Gastrocnemius medialis (tissue), 4 donors: ENCODE measurements at regions not wholly inside any gene's neighbourhood (a gene's known extent, or its start where the extent isn't known, plus 50 kb on each side); places are given as distances from the start of the nearest gene placed in this dataset.
A peak's percentile ranks its signal among the peaks of the same experiment; 100 is the strongest.

Source experiments
- ATAC-seq, 2 donors: fragments of 150-250 bp; one replicate each; pipeline ENCODE4 v1.9.1; 2016
- DNase-seq, 2 donors: peaks; one replicate each; pipeline ENCODE4 v3.0.0-alpha.2; 2019
- H3K27ac ChIP-seq, 4 donors: fragments of 200-600 bp; sonication (generic); 1 replicate in 1 of 4; 2 replicates in 3 of 4; pipeline ENCODE4 v1.5.1; 2016 to 2018; ENCODE audit warnings: mild to moderate bottlenecking in 2 of 4, moderate library complexity in 1 of 4
- H3K27me3 ChIP-seq, 3 donors: fragments of 200-600 bp; sonication (generic) in 2 of 3; 1 replicate in 1 of 3; 2 replicates in 2 of 3; pipeline versions ENCODE4 v1.5.1 to v1.6.0; 2016 to 2019; ENCODE audit warnings: mild to moderate bottlenecking in 1 of 3, moderate library complexity in 1 of 3
- H3K36me3 ChIP-seq, 2 donors: fragments of 200-600 bp; sonication (generic) in 1 of 2; one replicate each; pipeline ENCODE4 v1.5.1; 2017 to 2018
- H3K4me1 ChIP-seq, 2 donors: fragments of 200-600 bp; sonication (generic) in 1 of 2; one replicate each; pipeline ENCODE4 v1.5.1; 2016 to 2017; ENCODE audit warnings: mild to moderate bottlenecking in 2 of 2
- H3K4me3 ChIP-seq, 4 donors: fragments of 200-600 bp; sonication (generic) in 3 of 4; 1 replicate in 1 of 4; 2 replicates in 3 of 4; pipeline ENCODE4 v1.5.1; 2016 to 2019; ENCODE audit warnings: mild to moderate bottlenecking in 2 of 4
- H3K9me3 ChIP-seq, 3 donors: fragments of 200-600 bp; sonication (generic) in 2 of 3; 1 replicate in 1 of 3; 2 replicates in 2 of 3; pipeline ENCODE4 v1.5.1; 2016 to 2019
- CTCF ChIP-seq, 5 experiments: fragments of 450-650 bp in 3 of 5; fragments of 200-600 bp in 2 of 5; sonication (generic) in 2 of 5; IDR thresholded peaks in 4 of 5; conservative IDR thresholded peaks in 1 of 5; 1 replicate in 4 of 5; 2 replicates in 1 of 5; pipeline ENCODE4 v1.5.1; 2016 to 2019; ENCODE audit warnings: antibody characterized with exemption in 5 of 5, mild to moderate bottlenecking in 3 of 5, moderate library complexity in 3 of 5
- POLR2A ChIP-seq, 2 donors: fragments of 450-650 bp; IDR thresholded peaks; one replicate each; pipeline ENCODE4 v1.6.1; 2017; ENCODE audit warnings: antibody characterized with exemption in 2 of 2, mild to moderate bottlenecking in 2 of 2, moderate library complexity in 2 of 2
- in situ Hi-C, 4 donors: fragments of 200-750 bp; cut with MboI; loops; one replicate each; pipeline versions ENCODE4 v1.15.0 to v1.8.0; 2017; ENCODE audit warnings: low sequenced_read_pairs in 4 of 4
- intact Hi-C: fragments of 100-400 bp; cut with DNase I; formaldehyde crosslinking; loops from one replicate; pipeline ENCODE4 v1.15.1; 2023; ENCODE audit warnings: low total_unique reads

- Histone ChIP-seq H3K36me3 (no peaks in the 10 kb centered on the region), H3K4me1 (no peaks in the 10 kb centered on the region), H3K27me3 (no peaks in the 10 kb centered on the region), H3K4me3 (no peak overlapping the region), H3K27ac (no peak overlapping the region), H3K9me3 (no peaks in the 10 kb centered on the region)
- intact Hi-C loops (no loop called here), in situ Hi-C loops (no loop called here)
- no peak for ATAC-seq
- TF ChIP-seq POLR2A (IDR thresholded peaks at IDR 0.05), result no peak
- no peak for TF ChIP-seq CTCF (IDR thresholded peaks at IDR 0.05 in 4 of 5, conservative IDR thresholded peaks at IDR 0.05 in 1 of 5)
- DNase-seq, result no peak
These were observed 106.5 kb upstream of the DCN start for GRCh38 chr12:91289072-91289471.

DNA sequence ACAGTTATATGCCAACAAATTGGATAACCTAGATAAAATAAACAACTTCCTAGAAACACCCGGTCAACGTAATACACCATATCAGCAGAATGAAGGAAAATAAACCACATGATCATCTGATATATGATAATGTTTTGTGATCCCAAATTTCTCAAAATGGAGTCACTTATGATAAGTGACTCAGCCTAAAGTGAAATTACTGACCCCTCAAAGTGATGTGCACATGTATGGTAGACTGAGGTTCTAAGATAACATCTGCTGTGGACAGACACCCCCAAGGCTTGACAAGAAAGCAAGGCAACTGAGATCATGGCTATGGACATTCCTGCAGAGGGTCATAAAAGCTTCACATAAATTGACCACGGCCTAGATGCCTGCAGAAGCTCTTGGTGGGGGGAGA lies 105.1 kb upstream of the DCN start:
- H3K4me3 ChIP-seq, result no peak overlapping the region
- DNase-seq (no peak), ATAC-seq (no peak)
- H3K27me3 ChIP-seq, result no peaks in the 10 kb centered on the region
- H3K9me3 ChIP-seq, result no peaks in the 10 kb centered on the region
- no peaks in the 10 kb centered on the region for H3K4me1 ChIP-seq
- TF ChIP-seq CTCF (IDR thresholded peaks at IDR 0.05 in 4 of 5, conservative IDR thresholded peaks at IDR 0.05 in 1 of 5) (no peak), POLR2A (IDR thresholded peaks at IDR 0.05) (no peak)
- in situ Hi-C loops, result no loop called here
- intact Hi-C loops, result no loop called here
- H3K36me3 ChIP-seq, result no peaks in the 10 kb centered on the region
- H3K27ac ChIP-seq, result no peak overlapping the region

- Histone ChIP-seq H3K27ac (no peak overlapping the region), H3K4me3 (no peak overlapping the region), H3K27me3 (no peaks in the 10 kb centered on the region), H3K4me1 (peaks cover 5 to 7% of the 10 kb centered on the region in 2 donors), H3K36me3 (no peaks in the 10 kb centered on the region), H3K9me3 (no peaks in the 10 kb centered on the region)
- in situ Hi-C loops (no loop called here), intact Hi-C loops (no loop called here)
- ATAC-seq (no peak), DNase-seq (no peak)
- TF ChIP-seq POLR2A (IDR thresholded peaks at IDR 0.05) (no peak), CTCF (IDR thresholded peaks at IDR 0.05 in 4 of 5, conservative IDR thresholded peaks at IDR 0.05 in 1 of 5) (no peak)
These were observed 95.5 kb upstream of the DCN start for GRCh38 chr12:91278126-91278525.

DNA sequence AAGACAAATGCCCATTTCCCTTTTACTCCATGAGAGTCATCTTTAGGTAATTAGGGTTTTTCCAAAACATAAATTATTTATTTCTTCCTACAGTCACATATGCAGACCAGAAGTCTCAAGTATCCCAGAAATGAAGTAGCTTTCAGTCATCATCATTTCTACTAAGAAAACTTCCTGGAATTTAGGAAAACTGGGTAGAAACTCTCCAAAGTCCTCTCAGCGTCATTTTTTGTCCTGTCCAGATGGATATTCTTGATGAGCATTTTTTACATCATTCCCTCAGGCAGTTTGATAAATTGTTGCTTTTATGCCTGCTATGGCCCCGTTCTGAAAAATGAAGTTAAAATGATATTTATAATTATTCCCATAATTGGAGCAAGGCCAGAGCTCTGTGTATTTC lies 93.9 kb upstream of the DCN start:
- no peak for DNase-seq
- no peaks in the 10 kb centered on the region for H3K9me3 ChIP-seq
- no peak overlapping the region for H3K4me3 ChIP-seq
- H3K27me3 ChIP-seq, result no peaks in the 10 kb centered on the region
- peaks cover 5 to 12% of the 10 kb centered on the region in 2 donors for H3K4me1 ChIP-seq
- intact Hi-C loops, result no loop called here
- H3K36me3 ChIP-seq, result no peaks in the 10 kb centered on the region
- TF ChIP-seq POLR2A (IDR thresholded peaks at IDR 0.05) (no peak), CTCF (IDR thresholded peaks at IDR 0.05 in 4 of 5, conservative IDR thresholded peaks at IDR 0.05 in 1 of 5) (no peak)
- ATAC-seq, result no peak
- H3K27ac ChIP-seq, result no peak overlapping the region
- in situ Hi-C loops, result no loop called here

GRCh38 chr12:91275321-91275720 lies 92.7 kb upstream of the DCN start:
- in situ Hi-C loops (no loop called here), intact Hi-C loops (no loop called here)
- no peak for TF ChIP-seq CTCF (IDR thresholded peaks at IDR 0.05 in 4 of 5, conservative IDR thresholded peaks at IDR 0.05 in 1 of 5)
- TF ChIP-seq POLR2A (IDR thresholded peaks at IDR 0.05), result no peak
- Histone ChIP-seq H3K27ac (peak overlapping the region; percentile 39 to 71 (median 53)), H3K4me1 (peaks cover 5 to 12% of the 10 kb centered on the region in 2 donors), H3K4me3 (no peak overlapping the region), H3K9me3 (no peaks in the 10 kb centered on the region), H3K27me3 (no peaks in the 10 kb centered on the region), H3K36me3 (no peaks in the 10 kb centered on the region)
- ATAC-seq (no peak), DNase-seq (no peak)
